Large intestine (tissue), 3 donors: ENCODE measurements at regions not wholly inside any gene's neighbourhood (a gene's known extent, or its start where the extent isn't known, plus 50 kb on each side); places are given as distances from the start of the nearest gene placed in this dataset.

Experiments
- DNase-seq, 2 donors: peaks; one replicate each; pipeline versions ENCODE4 v3.0.0 to v3.0.0-alpha.2; 2013
- H3K27ac ChIP-seq: one replicate; pipeline ENCODE4 v1.5.1; 2013; ENCODE audit warnings: low read length
- H3K27me3 ChIP-seq: 2 replicates; pipeline ENCODE4 v1.6.1; 2013; ENCODE audit warnings: low read length; ENCODE audit not compliant: control insufficient read depth, insufficient read depth
- H3K36me3 ChIP-seq: 2 replicates; pipeline ENCODE4 v1.6.1; 2013; ENCODE audit warnings: low read length; ENCODE audit not compliant: control insufficient read depth, insufficient read depth
- H3K4me1 ChIP-seq: one replicate; pipeline ENCODE4 v1.6.1; 2013; ENCODE audit warnings: low read length; ENCODE audit not compliant: control insufficient read depth, insufficient read depth
- H3K4me3 ChIP-seq: one replicate; pipeline ENCODE4 v1.5.1; 2013; ENCODE audit warnings: low read length
- H3K9me3 ChIP-seq: one replicate; pipeline ENCODE4 v1.6.1; 2013; ENCODE audit warnings: mild to moderate bottlenecking, low read depth, low read length, moderate library complexity; ENCODE audit not compliant: control insufficient read depth
- WGBS: methylation state at CpG from one replicate; pipeline ENCODE4 v1.1.5; 2013; ENCODE audit warnings: low lambda C conversion rate; ENCODE audit not compliant: insufficient coverage; 5-methylcytosine and 5-hydroxymethylcytosine counted together

GRCh38 chr1:57887964-57888491, 464.2 kb upstream of the DAB1 start:
- Histone ChIP-seq H3K4me3 (no peak overlapping the region), H3K36me3 (no peaks in the 10 kb centered on the region), H3K27ac (no peak overlapping the region), H3K9me3 (no peaks in the 10 kb centered on the region), H3K27me3 (no peaks in the 10 kb centered on the region), H3K4me1 (peaks cover 2% of the 10 kb centered on the region)
- DNase-seq, result peak; percentile 48 to 74
- 37% methylated on average over 2 of the region's 5 CpGs for WGBS

GRCh38 chr1:57886376-57886775, 462.5 kb upstream of the DAB1 start:
- 93% methylated on average over 2 of the region's 7 CpGs for WGBS
- Histone ChIP-seq H3K27ac (no peak overlapping the region), H3K9me3 (no peaks in the 10 kb centered on the region), H3K4me1 (peaks cover 2% of the 10 kb centered on the region), H3K36me3 (no peaks in the 10 kb centered on the region), H3K4me3 (no peak overlapping the region), H3K27me3 (no peaks in the 10 kb centered on the region)
- DNase-seq, result no peak

- DNase-seq, result no peak
- H3K36me3 ChIP-seq, result no peaks in the 10 kb centered on the region
- H3K4me3 ChIP-seq, result no peak overlapping the region
- no peaks in the 10 kb centered on the region for H3K27me3 ChIP-seq
- H3K9me3 ChIP-seq, result no peaks in the 10 kb centered on the region
- 89% methylated on average over 3 of the region's 4 CpGs for WGBS
- no peak overlapping the region for H3K27ac ChIP-seq
- H3K4me1 ChIP-seq, result peaks cover 2% of the 10 kb centered on the region
Observed at GRCh38 chr1:57883642-57883995, 459.8 kb upstream of the DAB1 start.

- H3K4me3 ChIP-seq, result no peak overlapping the region
- H3K4me1 ChIP-seq, result peaks cover under 1% of the 10 kb centered on the region
- DNase-seq, result no peak
- no peak overlapping the region for H3K27ac ChIP-seq
- 93% methylated on average over 3 of the region's 6 CpGs for WGBS
- no peaks in the 10 kb centered on the region for H3K36me3 ChIP-seq
- no peaks in the 10 kb centered on the region for H3K9me3 ChIP-seq
- no peaks in the 10 kb centered on the region for H3K27me3 ChIP-seq
Observed at GRCh38 chr1:57882934-57883641, 459.2 kb upstream of the DAB1 start.

- DNase-seq, result no peak
- Histone ChIP-seq H3K4me3 (no peak overlapping the region), H3K36me3 (no peaks in the 10 kb centered on the region), H3K27me3 (no peaks in the 10 kb centered on the region), H3K9me3 (no peaks in the 10 kb centered on the region), H3K27ac (no peak overlapping the region), H3K4me1 (no peaks in the 10 kb centered on the region)
- no CpG with 5 or more reads among the region's 3 CpGs for WGBS
Observed at GRCh38 chr1:57882072-57882471, 458.2 kb upstream of the DAB1 start.

GRCh38 chr1:57881639-57882038, 457.8 kb upstream of the DAB1 start:
- no peak overlapping the region for H3K4me3 ChIP-seq
- no peaks in the 10 kb centered on the region for H3K4me1 ChIP-seq
- H3K27me3 ChIP-seq, result no peaks in the 10 kb centered on the region
- DNase-seq, result no peak
- no peak overlapping the region for H3K27ac ChIP-seq
- no peaks in the 10 kb centered on the region for H3K9me3 ChIP-seq
- no peaks in the 10 kb centered on the region for H3K36me3 ChIP-seq
- WGBS, result no CpG with 5 or more reads among the region's 2 CpGs

GRCh38 chr1:57879700-57880099, 455.8 kb upstream of the DAB1 start:
- WGBS, result no CpG with 5 or more reads among the region's 3 CpGs
- H3K4me1 ChIP-seq, result no peaks in the 10 kb centered on the region
- no peak for DNase-seq
- H3K9me3 ChIP-seq, result no peaks in the 10 kb centered on the region
- H3K36me3 ChIP-seq, result no peaks in the 10 kb centered on the region
- H3K27me3 ChIP-seq, result no peaks in the 10 kb centered on the region
- H3K27ac ChIP-seq, result no peak overlapping the region
- no peak overlapping the region for H3K4me3 ChIP-seq

- WGBS, result no CpG with 5 or more reads among the region's 2 CpGs
- no peak overlapping the region for H3K27ac ChIP-seq
- H3K27me3 ChIP-seq, result no peaks in the 10 kb centered on the region
- H3K36me3 ChIP-seq, result no peaks in the 10 kb centered on the region
- H3K4me3 ChIP-seq, result no peak overlapping the region
- no peaks in the 10 kb centered on the region for H3K9me3 ChIP-seq
- DNase-seq, result peak in 1 of 2 donors; percentile 38
- peaks cover 4% of the 10 kb centered on the region for H3K4me1 ChIP-seq
Observed at GRCh38 chr1:57874418-57874877, 450.6 kb upstream of the DAB1 start.

- no peaks in the 10 kb centered on the region for H3K27me3 ChIP-seq
- H3K27ac ChIP-seq, result no peak overlapping the region
- no peak overlapping the region for H3K4me3 ChIP-seq
- no peak for DNase-seq
- H3K9me3 ChIP-seq, result no peaks in the 10 kb centered on the region
- H3K4me1 ChIP-seq, result peaks cover 14% of the 10 kb centered on the region
- H3K36me3 ChIP-seq, result no peaks in the 10 kb centered on the region
Observed at GRCh38 chr1:57872913-57873312, 449.1 kb upstream of the DAB1 start.

- Histone ChIP-seq H3K4me3 (no peak overlapping the region), H3K9me3 (no peaks in the 10 kb centered on the region), H3K27me3 (no peaks in the 10 kb centered on the region), H3K36me3 (no peaks in the 10 kb centered on the region), H3K27ac (peak overlapping the region; percentile 50), H3K4me1 (peaks cover 26% of the 10 kb centered on the region)
- WGBS, result no CpG with 5 or more reads among the region's 1 CpG
- DNase-seq, result peak in 1 of 2 donors; percentile 62
Observed at GRCh38 chr1:57868908-57869307, 445.0 kb upstream of the DAB1 start.

- Histone ChIP-seq H3K36me3 (no peaks in the 10 kb centered on the region), H3K4me3 (no peak overlapping the region), H3K4me1 (peaks cover 26% of the 10 kb centered on the region), H3K9me3 (no peaks in the 10 kb centered on the region), H3K27me3 (no peaks in the 10 kb centered on the region), H3K27ac (peak overlapping the region; percentile 50)
- peak in 1 of 2 donors; percentile 12 for DNase-seq
- WGBS, result 83% methylated on average over 1 of the region's 3 CpGs
Observed at GRCh38 chr1:57868239-57868638, 444.4 kb upstream of the DAB1 start.
